ENCODE measurements at regions not wholly inside any gene's neighbourhood (a gene's known extent, or its start where the extent isn't known, plus 50 kb on each side); places are given as distances from the start of the nearest gene placed in this dataset.

DNA sequence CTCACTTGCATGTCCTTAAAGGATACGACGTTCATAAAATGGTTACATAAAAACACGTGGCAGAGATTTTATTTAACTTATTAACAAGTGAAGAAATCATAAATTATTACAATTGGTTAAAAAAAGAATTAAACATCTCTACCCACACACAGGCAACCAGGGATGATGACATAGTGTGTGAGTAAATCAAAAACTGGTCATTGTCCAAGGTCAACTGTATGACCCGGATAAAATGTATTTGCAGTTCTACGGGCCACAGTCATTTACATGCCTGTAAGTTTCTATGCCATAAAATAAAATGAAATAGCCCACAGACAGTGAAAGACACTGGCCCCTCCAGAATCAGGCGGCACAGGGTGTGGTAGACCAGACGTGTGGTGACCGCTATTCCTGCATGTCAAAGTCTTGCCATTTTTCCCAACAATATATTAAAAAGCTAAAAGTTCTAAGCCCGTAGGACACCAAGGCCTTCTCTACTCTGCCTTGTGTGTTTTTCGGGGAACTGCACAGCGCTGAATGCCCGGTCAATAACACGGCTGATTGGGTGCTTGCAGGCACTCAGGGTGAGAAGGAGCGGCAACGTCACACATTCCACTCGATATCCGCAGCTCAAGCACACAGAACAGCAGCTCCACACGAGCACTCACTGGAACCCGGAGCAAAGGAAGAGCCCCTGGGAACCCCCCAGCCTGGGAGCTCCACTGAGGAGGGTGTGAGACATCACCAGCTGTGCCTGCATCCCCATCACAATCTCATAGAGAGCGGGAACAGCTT lies 143.3 kb upstream of the PPP2R2D start:
- H3K4me3 ChIP-seq (ENCODE audit: low read depth, low read length): no peak overlapping the region
- no peak for DNase-seq (ENCODE audit: low read depth)
- TF ChIP-seq, protein P1, sequence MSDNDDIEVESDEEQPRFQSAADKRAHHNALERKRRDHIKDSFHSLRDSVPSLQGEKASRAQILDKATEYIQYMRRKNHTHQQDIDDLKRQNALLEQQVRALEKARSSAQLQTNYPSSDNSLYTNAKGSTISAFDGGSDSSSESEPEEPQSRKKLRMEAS (IDR thresholded peaks at IDR 0.05; ENCODE audit: low read depth, low read length): no peak
- TF ChIP-seq POLR2A (IDR thresholded peaks at IDR 0.05; ENCODE audit: extremely low read depth, insufficient read length): no peak
- TF ChIP-seq CTCF (IDR thresholded peaks at IDR 0.05; ENCODE audit: low read depth, low read length): no peak
- no peak for TF ChIP-seq MYC (IDR thresholded peaks at IDR 0.05; ENCODE audit: low read depth, low read length)

DNA sequence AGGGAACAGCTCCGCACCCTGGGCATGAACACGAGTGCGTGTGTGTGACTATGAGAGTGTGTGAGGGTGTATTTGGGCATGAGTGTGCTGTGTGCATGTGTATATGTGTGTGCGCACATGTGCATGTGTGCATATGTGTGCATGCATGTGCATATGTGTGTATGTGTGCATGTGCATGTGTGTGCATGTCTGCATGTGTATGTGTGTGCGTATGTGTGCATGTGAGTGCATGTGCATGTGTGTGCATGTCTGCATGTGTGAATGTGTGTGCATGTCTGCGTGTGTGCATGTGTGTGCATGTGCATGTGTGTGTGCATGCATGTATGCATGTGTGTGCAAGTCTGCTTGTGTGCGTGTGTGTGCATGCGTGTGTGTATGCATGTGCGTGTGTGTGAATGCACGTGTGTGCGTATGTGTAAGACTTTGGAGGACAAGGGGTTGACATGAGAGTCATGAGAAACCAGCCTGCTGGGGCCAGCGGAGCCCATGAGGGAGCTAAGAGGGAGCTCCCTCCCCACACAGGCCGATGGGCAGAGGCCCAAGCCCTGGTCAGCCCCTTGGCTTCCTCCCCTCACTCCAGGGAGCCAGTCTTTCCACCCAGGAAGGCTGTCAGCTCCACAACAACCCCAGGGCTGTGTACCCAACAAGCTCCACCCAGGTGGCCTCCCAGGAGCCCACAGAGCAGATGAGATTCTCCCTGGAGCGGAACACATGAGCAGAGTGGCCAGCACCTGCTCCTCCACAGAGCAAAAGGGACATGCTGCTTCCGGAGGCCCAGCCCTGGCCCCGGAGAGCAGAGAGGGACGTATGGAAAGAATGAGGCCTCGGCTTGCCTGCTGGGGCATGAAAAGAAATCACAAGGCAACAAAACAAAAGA lies 142.5 kb upstream of the PPP2R2D start:
- H3K4me3 ChIP-seq (ENCODE audit: low read depth, low read length): no peak overlapping the region
- TF ChIP-seq, protein P1 (IDR thresholded peaks at IDR 0.05; ENCODE audit: low read depth, low read length): no peak
- TF ChIP-seq CTCF (IDR thresholded peaks at IDR 0.05; ENCODE audit: low read depth, low read length) (no peak), POLR2A (IDR thresholded peaks at IDR 0.05; ENCODE audit: extremely low read depth, insufficient read length) (no peak), MYC (IDR thresholded peaks at IDR 0.05; ENCODE audit: low read depth, low read length) (no peak)
- no peak for DNase-seq (ENCODE audit: low read depth)

GRCh38 chr10:131758939-131759301 lies 141.9 kb upstream of the PPP2R2D start:
- no peak for DNase-seq (ENCODE audit: low read depth)

DNA sequence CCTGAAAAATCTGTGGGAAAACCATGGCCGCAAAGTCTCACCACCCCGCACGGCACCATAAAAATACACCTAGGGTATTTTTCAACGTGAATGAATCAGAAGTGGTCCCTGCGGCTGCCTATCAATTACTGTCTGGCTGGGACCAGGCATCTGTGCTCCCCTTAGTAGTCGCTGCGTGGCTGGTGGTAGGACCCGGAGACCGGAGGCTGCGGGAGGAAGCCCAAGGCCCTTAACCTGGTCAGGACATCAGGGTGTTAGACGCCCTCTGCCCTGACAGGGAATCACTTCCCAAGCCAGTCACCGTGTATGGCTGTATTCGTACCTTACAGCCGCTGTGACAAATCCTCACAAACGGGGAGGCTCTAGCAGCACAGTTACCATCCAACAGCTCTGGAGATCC lies 141.5 kb upstream of the PPP2R2D start:
- TF ChIP-seq POLR2A (IDR thresholded peaks at IDR 0.05; ENCODE audit: extremely low read depth, insufficient read length): no peak
- no peak for TF ChIP-seq MYC (IDR thresholded peaks at IDR 0.05; ENCODE audit: low read depth, low read length)
- TF ChIP-seq CTCF (IDR thresholded peaks at IDR 0.05; ENCODE audit: low read depth, low read length): no peak
- TF ChIP-seq, protein P1 (IDR thresholded peaks at IDR 0.05; ENCODE audit: low read depth, low read length): no peak
- no peak for DNase-seq (ENCODE audit: low read depth)
- no peak overlapping the region for H3K4me3 ChIP-seq (ENCODE audit: low read depth, low read length)

More at GRCh38 chr10:131758939-131759301, 141.9 kb upstream of the PPP2R2D start:
- no peak overlapping the region for H3K4me3 ChIP-seq (ENCODE audit: low read depth, low read length)
- TF ChIP-seq MYC (IDR thresholded peaks at IDR 0.05; ENCODE audit: low read depth, low read length): no peak
- TF ChIP-seq, protein P1 (IDR thresholded peaks at IDR 0.05; ENCODE audit: low read depth, low read length): no peak

DNA sequence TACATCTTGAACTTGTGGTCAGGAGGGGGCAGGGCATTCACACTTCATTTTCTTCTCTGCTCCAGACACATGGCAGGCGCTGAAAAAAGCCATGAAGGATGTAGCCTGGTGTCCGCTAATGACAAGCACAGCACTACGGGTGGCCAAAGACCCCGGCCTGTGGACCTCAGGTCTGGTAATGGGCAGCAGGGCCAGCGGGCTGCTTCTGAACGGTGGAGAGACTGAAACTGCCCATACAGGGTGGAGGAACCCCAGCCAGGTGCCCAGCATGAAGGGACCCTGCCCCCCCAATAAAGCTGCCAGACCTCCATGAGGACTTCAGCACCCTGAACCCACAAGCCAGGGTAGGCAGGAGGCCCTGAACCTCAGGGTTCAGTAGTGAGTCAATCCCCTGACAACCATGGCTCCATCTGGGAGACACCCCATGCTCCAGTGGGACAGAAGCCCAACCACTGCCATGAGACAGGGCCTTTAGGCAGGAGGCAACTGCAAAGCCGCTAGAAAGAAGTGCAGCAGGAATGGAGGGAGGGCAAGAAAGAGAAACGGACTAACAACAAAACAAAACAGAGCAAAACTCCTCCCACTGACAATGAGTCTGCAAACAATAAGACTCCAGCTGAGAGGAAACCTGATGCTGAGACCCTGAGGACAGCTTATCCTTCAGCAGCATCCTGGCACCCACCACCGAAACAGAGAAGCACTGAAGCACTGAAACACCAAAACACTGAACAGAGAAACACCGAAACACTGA lies 140.2 kb upstream of the PPP2R2D start:
- H3K4me3 ChIP-seq (ENCODE audit: low read depth, low read length): no peak overlapping the region
- TF ChIP-seq, protein P1 (IDR thresholded peaks at IDR 0.05; ENCODE audit: low read depth, low read length): no peak
- DNase-seq (ENCODE audit: low read depth): no peak

GRCh38 chr10:131762789-131763696 lies 137.8 kb upstream of the PPP2R2D start:
- DNase-seq (ENCODE audit: low read depth): no peak
- H3K4me3 ChIP-seq (ENCODE audit: low read depth, low read length): no peak overlapping the region
- no peak for TF ChIP-seq POLR2A (IDR thresholded peaks at IDR 0.05; ENCODE audit: extremely low read depth, insufficient read length)
- TF ChIP-seq CTCF (IDR thresholded peaks at IDR 0.05; ENCODE audit: low read depth, low read length): no peak
- TF ChIP-seq MYC (IDR thresholded peaks at IDR 0.05; ENCODE audit: low read depth, low read length): no peak
- TF ChIP-seq, protein P1 (IDR thresholded peaks at IDR 0.05; ENCODE audit: low read depth, low read length): no peak

Measured in NB4 (cell line).